ENCODE measurements at regions not wholly inside any gene's neighbourhood (a gene's known extent, or its start where the extent isn't known, plus 50 kb on each side); places are given as distances from the start of the nearest gene placed in this dataset.

DNA sequence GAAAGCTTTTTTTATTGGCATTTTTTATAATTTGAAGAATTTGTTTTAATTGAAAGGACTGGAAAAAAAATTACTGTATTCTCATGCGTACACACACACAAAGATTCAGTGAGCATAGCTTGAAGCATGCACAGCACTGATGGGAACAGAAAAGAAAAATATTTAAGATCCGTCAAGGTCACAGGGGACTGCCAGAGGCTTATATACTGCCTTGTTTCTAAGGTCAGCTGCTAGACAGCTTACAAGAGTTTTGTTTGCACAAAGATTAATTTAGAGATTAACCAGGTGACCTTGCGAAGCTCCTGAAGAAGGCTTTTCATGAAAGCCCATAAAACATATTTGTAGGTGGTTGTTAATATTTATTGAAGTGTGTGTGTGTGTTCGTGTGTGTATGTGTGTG lies 396.3 kb downstream of the TRIB2 start:
- TF ChIP-seq, protein P1, sequence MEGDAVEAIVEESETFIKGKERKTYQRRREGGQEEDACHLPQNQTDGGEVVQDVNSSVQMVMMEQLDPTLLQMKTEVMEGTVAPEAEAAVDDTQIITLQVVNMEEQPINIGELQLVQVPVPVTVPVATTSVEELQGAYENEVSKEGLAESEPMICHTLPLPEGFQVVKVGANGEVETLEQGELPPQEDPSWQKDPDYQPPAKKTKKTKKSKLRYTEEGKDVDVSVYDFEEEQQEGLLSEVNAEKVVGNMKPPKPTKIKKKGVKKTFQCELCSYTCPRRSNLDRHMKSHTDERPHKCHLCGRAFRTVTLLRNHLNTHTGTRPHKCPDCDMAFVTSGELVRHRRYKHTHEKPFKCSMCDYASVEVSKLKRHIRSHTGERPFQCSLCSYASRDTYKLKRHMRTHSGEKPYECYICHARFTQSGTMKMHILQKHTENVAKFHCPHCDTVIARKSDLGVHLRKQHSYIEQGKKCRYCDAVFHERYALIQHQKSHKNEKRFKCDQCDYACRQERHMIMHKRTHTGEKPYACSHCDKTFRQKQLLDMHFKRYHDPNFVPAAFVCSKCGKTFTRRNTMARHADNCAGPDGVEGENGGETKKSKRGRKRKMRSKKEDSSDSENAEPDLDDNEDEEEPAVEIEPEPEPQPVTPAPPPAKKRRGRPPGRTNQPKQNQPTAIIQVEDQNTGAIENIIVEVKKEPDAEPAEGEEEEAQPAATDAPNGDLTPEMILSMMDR (IDR thresholded peaks at IDR 0.05 in 4 of 5, conservative IDR thresholded peaks at IDR 0.05 in 1 of 5): no peak
- no peak for TF ChIP-seq POLR2A (IDR thresholded peaks at IDR 0.05)

Measured in gastrocnemius medialis (tissue), 4 donors.